ENCODE measurements at regions not wholly inside any gene's neighbourhood (a gene's known extent, or its start where the extent isn't known, plus 50 kb on each side); places are given as distances from the start of the nearest gene placed in this dataset.
"Not testable (repeated sequence)": the region's sequence is repeated elsewhere in the genome, so short reads cannot be mapped to it uniquely, and the experiment has no call there.

- H3K36me3 ChIP-seq (ENCODE audit: control insufficient read depth, insufficient read depth, low read length); H3K27me3 ChIP-seq (ENCODE audit: control insufficient read depth, insufficient read depth, low read length); H3K9ac ChIP-seq (ENCODE audit: low read length); H3K4me1 ChIP-seq (ENCODE audit: control insufficient read depth, insufficient read depth, low read length); H3K27ac ChIP-seq (ENCODE audit: low read depth, low read length); H3K4me3 ChIP-seq (ENCODE audit: low read length): not testable (repeated sequence)
These were observed 91.9 kb downstream of the KATNIP start for GRCh38 chr16:27641734-27642415.

GRCh38 chr16:27642756-27643155, 92.8 kb downstream of the KATNIP start:
- no peak overlapping the region for H3K9ac ChIP-seq (ENCODE audit: low read length)
- H3K36me3 ChIP-seq (ENCODE audit: control insufficient read depth, insufficient read depth, low read length): no peaks in the 10 kb centered on the region
- no peaks in the 10 kb centered on the region for H3K4me1 ChIP-seq (ENCODE audit: control insufficient read depth, insufficient read depth, low read length)
- no peaks in the 10 kb centered on the region for H3K27me3 ChIP-seq (ENCODE audit: control insufficient read depth, insufficient read depth, low read length)
- no peak overlapping the region for H3K4me3 ChIP-seq (ENCODE audit: low read length)
- no peak overlapping the region for H3K27ac ChIP-seq (ENCODE audit: low read depth, low read length)

GRCh38 chr16:27644165-27644564, 94.2 kb downstream of the KATNIP start:
- H3K27ac ChIP-seq (ENCODE audit: low read depth, low read length): no peak overlapping the region
- H3K4me1 ChIP-seq (ENCODE audit: control insufficient read depth, insufficient read depth, low read length): no peaks in the 10 kb centered on the region
- no peaks in the 10 kb centered on the region for H3K27me3 ChIP-seq (ENCODE audit: control insufficient read depth, insufficient read depth, low read length)
- no peak overlapping the region for H3K9ac ChIP-seq (ENCODE audit: low read length)
- H3K4me3 ChIP-seq (ENCODE audit: low read length): no peak overlapping the region
- no peaks in the 10 kb centered on the region for H3K36me3 ChIP-seq (ENCODE audit: control insufficient read depth, insufficient read depth, low read length)

DNA sequence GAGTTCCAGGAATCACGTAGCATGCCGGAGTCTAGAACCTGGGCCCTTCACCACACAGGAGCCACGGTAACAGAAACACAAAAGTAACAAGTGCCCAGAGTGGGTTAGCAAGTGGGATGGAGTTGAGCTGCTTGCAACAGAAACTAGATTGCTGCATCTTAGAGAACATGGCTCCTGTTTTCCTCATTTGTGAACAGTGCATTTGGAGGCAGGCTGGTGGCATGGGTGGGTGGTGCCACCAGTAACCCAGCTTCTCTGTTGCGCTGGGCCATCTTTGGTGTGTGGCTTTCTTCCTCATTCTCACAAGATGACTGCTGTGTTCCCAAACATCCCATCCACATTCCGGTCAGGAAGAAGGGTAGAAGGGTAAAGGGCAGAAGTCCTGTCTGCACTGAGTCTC, 95.5 kb downstream of the KATNIP start:
- H3K36me3 ChIP-seq (ENCODE audit: control insufficient read depth, insufficient read depth, low read length): no peaks in the 10 kb centered on the region
- no peak overlapping the region for H3K4me3 ChIP-seq (ENCODE audit: low read length)

GRCh38 chr16:27646806-27647205, 96.9 kb downstream of the KATNIP start:
- H3K27me3 ChIP-seq (ENCODE audit: control insufficient read depth, insufficient read depth, low read length): no peaks in the 10 kb centered on the region
- no peak overlapping the region for H3K4me3 ChIP-seq (ENCODE audit: low read length)
- no peak overlapping the region for H3K9ac ChIP-seq (ENCODE audit: low read length)
- no peaks in the 10 kb centered on the region for H3K4me1 ChIP-seq (ENCODE audit: control insufficient read depth, insufficient read depth, low read length)
- no peak overlapping the region for H3K27ac ChIP-seq (ENCODE audit: low read depth, low read length)
- peaks cover 3% of the 10 kb centered on the region for H3K36me3 ChIP-seq (ENCODE audit: control insufficient read depth, insufficient read depth, low read length)

More for the DNA sequence above, 95.5 kb downstream of the KATNIP start:
- Histone ChIP-seq H3K9ac (ENCODE audit: low read length) (no peak overlapping the region), H3K4me1 (ENCODE audit: control insufficient read depth, insufficient read depth, low read length) (no peaks in the 10 kb centered on the region), H3K27me3 (ENCODE audit: control insufficient read depth, insufficient read depth, low read length) (no peaks in the 10 kb centered on the region), H3K27ac (ENCODE audit: low read depth, low read length) (no peak overlapping the region)

DNA sequence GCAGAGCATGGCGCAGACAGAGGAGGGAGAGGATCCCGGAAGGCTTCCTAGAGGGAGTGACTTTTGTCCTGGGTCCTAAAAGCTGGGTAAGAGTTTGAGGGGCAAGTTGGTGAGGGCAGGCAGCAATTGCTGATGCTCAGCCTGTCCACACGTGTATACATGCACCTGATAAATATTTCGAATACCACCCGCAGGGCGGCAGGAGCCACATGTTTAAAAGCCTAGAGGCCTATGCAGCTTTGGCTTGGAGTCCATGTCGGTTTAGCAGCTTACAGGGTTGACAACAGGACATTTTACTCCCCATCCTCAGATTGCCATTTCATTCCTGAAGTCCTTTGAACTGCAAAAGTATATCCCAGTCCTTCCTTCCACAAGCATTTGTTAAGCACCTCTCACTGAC, 99.1 kb downstream of the KATNIP start:
- no peak overlapping the region for H3K4me3 ChIP-seq (ENCODE audit: low read length)
- no peaks in the 10 kb centered on the region for H3K27me3 ChIP-seq (ENCODE audit: control insufficient read depth, insufficient read depth, low read length)
- no peak overlapping the region for H3K9ac ChIP-seq (ENCODE audit: low read length)
- no peaks in the 10 kb centered on the region for H3K4me1 ChIP-seq (ENCODE audit: control insufficient read depth, insufficient read depth, low read length)
- H3K36me3 ChIP-seq (ENCODE audit: control insufficient read depth, insufficient read depth, low read length): peaks cover 3% of the 10 kb centered on the region
- H3K27ac ChIP-seq (ENCODE audit: low read depth, low read length): no peak overlapping the region

GRCh38 chr16:27650073-27650701, 100.2 kb downstream of the KATNIP start:
- H3K9ac ChIP-seq (ENCODE audit: low read length): no peak overlapping the region
- H3K36me3 ChIP-seq (ENCODE audit: control insufficient read depth, insufficient read depth, low read length): peaks cover 3% of the 10 kb centered on the region
- no peaks in the 10 kb centered on the region for H3K27me3 ChIP-seq (ENCODE audit: control insufficient read depth, insufficient read depth, low read length)
- H3K27ac ChIP-seq (ENCODE audit: low read depth, low read length): no peak overlapping the region
- no peaks in the 10 kb centered on the region for H3K4me1 ChIP-seq (ENCODE audit: control insufficient read depth, insufficient read depth, low read length)
- H3K4me3 ChIP-seq (ENCODE audit: low read length): no peak overlapping the region

- no peak overlapping the region for H3K4me3 ChIP-seq (ENCODE audit: low read length)
- no peaks in the 10 kb centered on the region for H3K4me1 ChIP-seq (ENCODE audit: control insufficient read depth, insufficient read depth, low read length)
- no peaks in the 10 kb centered on the region for H3K27me3 ChIP-seq (ENCODE audit: control insufficient read depth, insufficient read depth, low read length)
- H3K27ac ChIP-seq (ENCODE audit: low read depth, low read length): no peak overlapping the region
- no peak overlapping the region for H3K9ac ChIP-seq (ENCODE audit: low read length)
- H3K36me3 ChIP-seq (ENCODE audit: control insufficient read depth, insufficient read depth, low read length): peaks cover 3% of the 10 kb centered on the region
These were observed 101.4 kb downstream of the KATNIP start for GRCh38 chr16:27651301-27651700.

GRCh38 chr16:27657811-27658210, 107.9 kb downstream of the KATNIP start:
- Histone ChIP-seq H3K4me3 (ENCODE audit: low read length) (no peak overlapping the region), H3K27me3 (ENCODE audit: control insufficient read depth, insufficient read depth, low read length) (no peaks in the 10 kb centered on the region)

GRCh38 chr16:27660507-27660906, 110.6 kb downstream of the KATNIP start:
- Histone ChIP-seq H3K4me3 (ENCODE audit: low read length) (no peak overlapping the region), H3K27ac (ENCODE audit: low read depth, low read length) (no peak overlapping the region)

More at GRCh38 chr16:27657811-27658210, 107.9 kb downstream of the KATNIP start:
- H3K36me3 ChIP-seq (ENCODE audit: control insufficient read depth, insufficient read depth, low read length): no peaks in the 10 kb centered on the region
- H3K9ac ChIP-seq (ENCODE audit: low read length): no peak overlapping the region
- H3K4me1 ChIP-seq (ENCODE audit: control insufficient read depth, insufficient read depth, low read length): no peaks in the 10 kb centered on the region
- H3K27ac ChIP-seq (ENCODE audit: low read depth, low read length): no peak overlapping the region

DNA sequence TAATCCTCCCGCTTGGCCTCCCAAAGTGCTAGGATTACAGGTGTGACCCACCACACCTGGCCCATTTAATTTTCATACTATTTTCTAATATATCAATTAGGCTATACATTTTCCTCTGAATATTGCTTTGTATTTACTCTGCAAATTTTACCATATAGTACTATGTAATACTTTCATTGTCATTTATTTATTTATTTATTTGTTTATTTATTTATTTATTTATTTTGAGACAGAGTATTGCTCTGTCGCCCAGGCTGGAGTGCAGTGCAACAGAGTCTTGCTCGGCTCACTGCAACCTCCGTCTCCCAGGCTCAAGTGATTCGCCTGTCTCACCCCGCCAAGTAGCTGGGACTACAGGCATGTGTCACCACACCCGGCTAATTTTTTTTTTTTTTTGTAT, 113.3 kb downstream of the KATNIP start:
- not testable (repeated sequence) for H3K27me3 ChIP-seq (ENCODE audit: control insufficient read depth, insufficient read depth, low read length); H3K27ac ChIP-seq (ENCODE audit: low read depth, low read length); H3K4me3 ChIP-seq (ENCODE audit: low read length); H3K4me1 ChIP-seq (ENCODE audit: control insufficient read depth, insufficient read depth, low read length); H3K36me3 ChIP-seq (ENCODE audit: control insufficient read depth, insufficient read depth, low read length); H3K9ac ChIP-seq (ENCODE audit: low read length)

More at GRCh38 chr16:27660507-27660906, 110.6 kb downstream of the KATNIP start:
- H3K36me3 ChIP-seq (ENCODE audit: control insufficient read depth, insufficient read depth, low read length): no peaks in the 10 kb centered on the region
- H3K9ac ChIP-seq (ENCODE audit: low read length): no peak overlapping the region
- H3K27me3 ChIP-seq (ENCODE audit: control insufficient read depth, insufficient read depth, low read length): no peaks in the 10 kb centered on the region
- H3K4me1 ChIP-seq (ENCODE audit: control insufficient read depth, insufficient read depth, low read length): no peaks in the 10 kb centered on the region

GRCh38 chr16:27665881-27666280, 115.9 kb downstream of the KATNIP start:
- H3K9ac ChIP-seq (ENCODE audit: low read length): no peak overlapping the region
- no peaks in the 10 kb centered on the region for H3K4me1 ChIP-seq (ENCODE audit: control insufficient read depth, insufficient read depth, low read length)
- H3K27me3 ChIP-seq (ENCODE audit: control insufficient read depth, insufficient read depth, low read length): no peaks in the 10 kb centered on the region
- no peaks in the 10 kb centered on the region for H3K36me3 ChIP-seq (ENCODE audit: control insufficient read depth, insufficient read depth, low read length)
- H3K27ac ChIP-seq (ENCODE audit: low read depth, low read length): no peak overlapping the region
- H3K4me3 ChIP-seq (ENCODE audit: low read length): no peak overlapping the region
